Stomach (tissue), 4 donors: ENCODE measurements at regions not wholly inside any gene's neighbourhood (a gene's known extent, or its start where the extent isn't known, plus 50 kb on each side); places are given as distances from the start of the nearest gene placed in this dataset.

Source experiments
- CTCF ChIP-seq, 7 experiments: fragments of 450-650 bp in 4 of 7; fragments of 200-600 bp in 3 of 7; sonication (generic) in 3 of 7; IDR thresholded peaks; one replicate each; pipeline ENCODE4 v1.5.1; 2016 to 2019; ENCODE audit warnings: antibody characterized with exemption in 7 of 7, control low read depth in 2 of 7, mild to moderate bottlenecking in 1 of 7
- POLR2A ChIP-seq, 4 donors: fragments of 450-650 bp; IDR thresholded peaks; one replicate each; pipeline ENCODE4 v1.6.1; 2016; ENCODE audit warnings: antibody characterized with exemption in 4 of 4, control low read depth in 2 of 4, mild to moderate bottlenecking in 1 of 4, moderate library complexity in 1 of 4

- no peak for TF ChIP-seq CTCF (IDR thresholded peaks at IDR 0.05)
- TF ChIP-seq POLR2A (IDR thresholded peaks at IDR 0.05): no peak
Measured at GRCh38 chr3:163126115-163126514, 1629.5 kb downstream of the OTOL1 start.
